Suprapubic skin (tissue), 4 donors: ENCODE measurements at regions not wholly inside any gene's neighbourhood (a gene's known extent, or its start where the extent isn't known, plus 50 kb on each side); places are given as distances from the start of the nearest gene placed in this dataset.

Experiments used
- EP300 ChIP-seq: sonication (generic); formaldehyde crosslinking; IDR thresholded peaks from one replicate; pipeline ENCODE4 v1.6.1; 2017; ENCODE audit warnings: antibody characterized with exemption
- POLR2AphosphoS5 ChIP-seq, 3 donors: sonication (generic); formaldehyde crosslinking; IDR thresholded peaks; one replicate each; pipeline ENCODE4 v1.6.1; 2017; ENCODE audit warnings: antibody characterized with exemption in 3 of 3
- TF ChIP-seq, protein P1 (sequence below), 2 donors: fragments of 200-600 bp in 1 of 2; fragments of 450-650 bp in 1 of 2; sonication (generic) in 1 of 2; IDR thresholded peaks; one replicate each; pipeline ENCODE4 v1.5.1; 2016 to 2019; ENCODE audit warnings: antibody characterized with exemption in 2 of 2, mild to moderate bottlenecking in 1 of 2, moderate library complexity in 1 of 2

GRCh38 chr6:113076116-113076515, 729.0 kb downstream of the RFPL4B start:
- TF ChIP-seq, protein P1, sequence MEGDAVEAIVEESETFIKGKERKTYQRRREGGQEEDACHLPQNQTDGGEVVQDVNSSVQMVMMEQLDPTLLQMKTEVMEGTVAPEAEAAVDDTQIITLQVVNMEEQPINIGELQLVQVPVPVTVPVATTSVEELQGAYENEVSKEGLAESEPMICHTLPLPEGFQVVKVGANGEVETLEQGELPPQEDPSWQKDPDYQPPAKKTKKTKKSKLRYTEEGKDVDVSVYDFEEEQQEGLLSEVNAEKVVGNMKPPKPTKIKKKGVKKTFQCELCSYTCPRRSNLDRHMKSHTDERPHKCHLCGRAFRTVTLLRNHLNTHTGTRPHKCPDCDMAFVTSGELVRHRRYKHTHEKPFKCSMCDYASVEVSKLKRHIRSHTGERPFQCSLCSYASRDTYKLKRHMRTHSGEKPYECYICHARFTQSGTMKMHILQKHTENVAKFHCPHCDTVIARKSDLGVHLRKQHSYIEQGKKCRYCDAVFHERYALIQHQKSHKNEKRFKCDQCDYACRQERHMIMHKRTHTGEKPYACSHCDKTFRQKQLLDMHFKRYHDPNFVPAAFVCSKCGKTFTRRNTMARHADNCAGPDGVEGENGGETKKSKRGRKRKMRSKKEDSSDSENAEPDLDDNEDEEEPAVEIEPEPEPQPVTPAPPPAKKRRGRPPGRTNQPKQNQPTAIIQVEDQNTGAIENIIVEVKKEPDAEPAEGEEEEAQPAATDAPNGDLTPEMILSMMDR (IDR thresholded peaks at IDR 0.05), result no peak
- no peak for TF ChIP-seq EP300
- no peak for TF ChIP-seq POLR2AphosphoS5 (IDR thresholded peaks at IDR 0.05)
